ENCODE measurements at regions not wholly inside any gene's neighbourhood (a gene's known extent, or its start where the extent isn't known, plus 50 kb on each side); places are given as distances from the start of the nearest gene placed in this dataset.
A peak's percentile ranks its signal among the peaks of the same experiment; 100 is the strongest.

GRCh38 chr10:117461766-117462423 lies 80.7 kb upstream of the EMX2 start:
- Histone ChIP-seq H3K27ac (no peak overlapping the region), H3K36me3 (ENCODE audit: insufficient read depth in 1 of 2, low read depth in 1 of 2) (no peaks in the 10 kb centered on the region), H3K4me3 (no peak overlapping the region), H3K9me3 (peaks cover 3% of the 10 kb centered on the region), H3K4me1 (no peaks in the 10 kb centered on the region), H3K27me3 (ENCODE audit: insufficient read depth in 3 of 3, low read length in 2 of 3) (peaks cover 0 to 5% (median 0%) of the 10 kb centered on the region in 3 donors)
- intact Hi-C loops (cut with DNase I) = no loop called here
- ATAC-seq (peak; percentile 44 to 80 (median 58)), DNase-seq (peak; percentile 65 to 81)
- WGBS, 3 donors = 26 to 37% (median 27%) methylated on average over 7 of the region's 7 CpGs
- TF ChIP-seq CTCF (IDR thresholded peaks at IDR 0.05) = no peak

GRCh38 chr10:117460846-117461765 lies 81.4 kb upstream of the EMX2 start:
- intact Hi-C loops (cut with DNase I) = no loop called here

GRCh38 chr10:117458571-117458970 lies 83.3 kb upstream of the PDZD8 start:
- no peak for ATAC-seq

More at GRCh38 chr10:117460846-117461765, 81.4 kb upstream of the EMX2 start:
- DNase-seq (no peak), ATAC-seq (peak in 2 of 4 donors; percentile 24 to 46)
- Histone ChIP-seq H3K27ac (no peak overlapping the region), H3K36me3 (ENCODE audit: insufficient read depth in 1 of 2, low read depth in 1 of 2) (no peaks in the 10 kb centered on the region), H3K9me3 (peaks cover 3% of the 10 kb centered on the region), H3K4me3 (no peak overlapping the region), H3K4me1 (no peaks in the 10 kb centered on the region), H3K27me3 (ENCODE audit: insufficient read depth in 3 of 3, low read length in 2 of 3) (peaks cover 0 to 5% (median 1%) of the 10 kb centered on the region in 3 donors)
- 71 to 76% (median 73%) methylated on average over 7 of the region's 7 CpGs for WGBS, 3 donors
- no peak for TF ChIP-seq CTCF (IDR thresholded peaks at IDR 0.05)

GRCh38 chr10:117457932-117458331 lies 82.7 kb upstream of the PDZD8 start:
- intact Hi-C loops (cut with DNase I) = no loop called here
- peaks cover 0 to 5% (median 1%) of the 10 kb centered on the region in 3 donors for H3K27me3 ChIP-seq (ENCODE audit: insufficient read depth in 3 of 3, low read length in 2 of 3)
- H3K4me3 ChIP-seq = no peak overlapping the region
- no peaks in the 10 kb centered on the region for H3K36me3 ChIP-seq (ENCODE audit: insufficient read depth in 1 of 2, low read depth in 1 of 2)
- no peaks in the 10 kb centered on the region for H3K4me1 ChIP-seq
- ATAC-seq = no peak
- 59 to 61% (median 61%) methylated on average over 8 of the region's 8 CpGs for WGBS, 3 donors
- TF ChIP-seq CTCF (IDR thresholded peaks at IDR 0.05) = no peak
- H3K9me3 ChIP-seq = peaks cover 2% of the 10 kb centered on the region
- H3K27ac ChIP-seq = no peak overlapping the region
- no peak for DNase-seq

More at GRCh38 chr10:117458571-117458970, 83.3 kb upstream of the PDZD8 start:
- Histone ChIP-seq H3K9me3 (peaks cover 3% of the 10 kb centered on the region), H3K4me3 (no peak overlapping the region), H3K4me1 (no peaks in the 10 kb centered on the region), H3K27me3 (ENCODE audit: insufficient read depth in 3 of 3, low read length in 2 of 3) (peaks cover 0 to 5% (median 1%) of the 10 kb centered on the region in 3 donors), H3K27ac (no peak overlapping the region), H3K36me3 (ENCODE audit: insufficient read depth in 1 of 2, low read depth in 1 of 2) (no peaks in the 10 kb centered on the region)
- WGBS, 3 donors = 25 to 34% (median 31%) methylated on average over 4 of the region's 4 CpGs
- no peak for DNase-seq
- intact Hi-C loops (cut with DNase I) = no loop called here
- TF ChIP-seq CTCF (IDR thresholded peaks at IDR 0.05) = no peak
